Mesothelial cell of epicardium (in vitro differentiated cells): ENCODE measurements at regions not wholly inside any gene's neighbourhood (a gene's known extent, or its start where the extent isn't known, plus 50 kb on each side); places are given as distances from the start of the nearest gene placed in this dataset.

Experiments
- DNase-seq, 2 experiments: peaks; one replicate each; pipeline ENCODE4 v3.0.0; 2021; ENCODE audit warnings: low spot score in 2 of 2; ENCODE audit not compliant: unreplicated experiment in 2 of 2
- H3K27ac Mint-ChIP-seq: 2 replicates; pipeline ENCODE4 v1.8.0; 2021; ENCODE audit warnings: mixed read lengths
- H3K27me3 Mint-ChIP-seq: 2 replicates; pipeline ENCODE4 v1.8.0; 2021; ENCODE audit warnings: low read depth, mixed read lengths
- H3K36me3 Mint-ChIP-seq: 2 replicates; pipeline ENCODE4 v1.8.0; 2021; ENCODE audit warnings: mixed read lengths
- H3K4me1 Mint-ChIP-seq: 2 replicates; pipeline ENCODE4 v1.8.0; 2021; ENCODE audit warnings: mixed read lengths
- H3K4me3 Mint-ChIP-seq: 2 replicates; pipeline ENCODE4 v1.8.0; 2021; ENCODE audit warnings: mild to moderate bottlenecking, moderate library complexity, mixed read lengths
- H3K9me3 Mint-ChIP-seq: 2 replicates; pipeline ENCODE4 v1.8.0; 2021; ENCODE audit warnings: mixed read lengths
- TF ChIP-seq, protein P1 (sequence below): fragments of 200-600 bp; sonication (generic); IDR thresholded peaks from one replicate; pipeline ENCODE4 v1.5.0; 2021; ENCODE audit warnings: antibody characterized with exemption; ENCODE audit not compliant: unreplicated experiment

DNA sequence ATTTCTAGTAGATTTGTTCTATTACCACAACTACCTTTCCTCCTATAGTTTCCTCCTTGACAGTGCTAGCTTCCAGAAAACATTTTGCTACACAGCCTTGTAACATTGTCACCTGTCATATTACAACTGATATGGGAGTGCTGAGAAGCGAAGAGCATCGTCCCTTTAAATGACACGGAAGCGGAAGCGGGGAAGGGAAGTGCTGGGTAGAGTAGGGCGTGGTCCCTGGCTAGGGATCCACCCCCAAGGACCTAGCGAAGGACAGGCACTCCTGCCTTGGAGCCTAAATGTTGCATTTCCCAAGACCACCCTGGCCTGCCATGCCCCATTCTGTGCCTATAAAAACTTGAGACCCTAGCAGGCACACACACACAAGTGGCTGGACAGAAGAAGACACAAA, 57.4 kb upstream of the RANBP6 start:
- H3K36me3 Mint-ChIP-seq: no peaks in the 10 kb centered on the region
- H3K27me3 Mint-ChIP-seq: no peaks in the 10 kb centered on the region
- H3K4me1 Mint-ChIP-seq: peaks cover 6% of the 10 kb centered on the region
- TF ChIP-seq, protein P1, sequence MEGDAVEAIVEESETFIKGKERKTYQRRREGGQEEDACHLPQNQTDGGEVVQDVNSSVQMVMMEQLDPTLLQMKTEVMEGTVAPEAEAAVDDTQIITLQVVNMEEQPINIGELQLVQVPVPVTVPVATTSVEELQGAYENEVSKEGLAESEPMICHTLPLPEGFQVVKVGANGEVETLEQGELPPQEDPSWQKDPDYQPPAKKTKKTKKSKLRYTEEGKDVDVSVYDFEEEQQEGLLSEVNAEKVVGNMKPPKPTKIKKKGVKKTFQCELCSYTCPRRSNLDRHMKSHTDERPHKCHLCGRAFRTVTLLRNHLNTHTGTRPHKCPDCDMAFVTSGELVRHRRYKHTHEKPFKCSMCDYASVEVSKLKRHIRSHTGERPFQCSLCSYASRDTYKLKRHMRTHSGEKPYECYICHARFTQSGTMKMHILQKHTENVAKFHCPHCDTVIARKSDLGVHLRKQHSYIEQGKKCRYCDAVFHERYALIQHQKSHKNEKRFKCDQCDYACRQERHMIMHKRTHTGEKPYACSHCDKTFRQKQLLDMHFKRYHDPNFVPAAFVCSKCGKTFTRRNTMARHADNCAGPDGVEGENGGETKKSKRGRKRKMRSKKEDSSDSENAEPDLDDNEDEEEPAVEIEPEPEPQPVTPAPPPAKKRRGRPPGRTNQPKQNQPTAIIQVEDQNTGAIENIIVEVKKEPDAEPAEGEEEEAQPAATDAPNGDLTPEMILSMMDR: no peak
- no peak for DNase-seq
- H3K27ac Mint-ChIP-seq: no peak overlapping the region
- H3K4me3 Mint-ChIP-seq: no peak overlapping the region
- H3K9me3 Mint-ChIP-seq: peaks cover 8% of the 10 kb centered on the region

DNA sequence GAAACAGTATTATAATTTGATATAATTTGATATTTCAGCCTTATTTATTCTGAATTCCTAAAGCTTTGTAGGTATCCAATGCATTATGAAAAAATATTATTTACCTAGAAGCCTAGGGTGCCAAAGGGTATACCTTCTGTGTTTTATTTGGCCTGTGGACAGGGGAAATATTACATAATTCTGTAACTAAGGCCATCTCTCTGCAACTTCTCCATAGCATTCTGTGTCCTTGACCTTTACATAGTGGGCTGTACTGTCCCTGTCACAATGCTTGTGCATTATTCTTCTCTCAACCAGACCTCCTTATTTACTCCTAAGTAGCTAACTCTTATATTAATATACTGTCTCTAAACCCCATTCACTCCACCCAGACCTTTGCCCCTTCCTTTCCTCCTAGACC, 57.0 kb upstream of the RANBP6 start:
- H3K9me3 Mint-ChIP-seq: peaks cover 8% of the 10 kb centered on the region
- H3K27ac Mint-ChIP-seq: no peak overlapping the region
- peaks cover 6% of the 10 kb centered on the region for H3K4me1 Mint-ChIP-seq
- peaks cover under 1% of the 10 kb centered on the region for H3K27me3 Mint-ChIP-seq
- H3K36me3 Mint-ChIP-seq: no peaks in the 10 kb centered on the region
- TF ChIP-seq, protein P1: no peak
- no peak for DNase-seq
- H3K4me3 Mint-ChIP-seq: no peak overlapping the region

DNA sequence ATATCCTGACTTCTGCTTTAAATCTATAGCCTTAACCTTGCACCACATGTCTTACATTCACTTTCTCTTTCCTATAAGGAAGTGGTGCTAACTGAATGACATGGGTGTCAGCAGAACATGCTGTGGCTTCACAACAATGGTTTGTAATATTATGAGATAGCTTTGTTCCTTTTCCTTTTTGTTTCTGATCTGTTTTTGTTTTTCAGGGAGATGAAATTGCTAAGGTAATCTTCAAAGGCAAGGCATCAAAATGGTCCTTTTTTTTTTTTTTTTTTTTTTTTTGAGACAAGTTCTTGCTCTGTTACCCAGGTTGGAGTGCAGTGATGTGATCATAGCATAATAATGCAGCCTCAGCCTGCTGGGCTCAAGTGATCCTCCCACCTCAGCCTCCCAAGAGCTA, 53.6 kb upstream of the RANBP6 start:
- Mint-ChIP-seq H3K36me3 (no peaks in the 10 kb centered on the region), H3K4me3 (no peak overlapping the region), H3K27ac (no peak overlapping the region), H3K27me3 (peaks cover 22% of the 10 kb centered on the region), H3K4me1 (peaks cover 6% of the 10 kb centered on the region), H3K9me3 (peaks cover 8% of the 10 kb centered on the region)
- DNase-seq: no peak
- TF ChIP-seq, protein P1: no peak

DNA sequence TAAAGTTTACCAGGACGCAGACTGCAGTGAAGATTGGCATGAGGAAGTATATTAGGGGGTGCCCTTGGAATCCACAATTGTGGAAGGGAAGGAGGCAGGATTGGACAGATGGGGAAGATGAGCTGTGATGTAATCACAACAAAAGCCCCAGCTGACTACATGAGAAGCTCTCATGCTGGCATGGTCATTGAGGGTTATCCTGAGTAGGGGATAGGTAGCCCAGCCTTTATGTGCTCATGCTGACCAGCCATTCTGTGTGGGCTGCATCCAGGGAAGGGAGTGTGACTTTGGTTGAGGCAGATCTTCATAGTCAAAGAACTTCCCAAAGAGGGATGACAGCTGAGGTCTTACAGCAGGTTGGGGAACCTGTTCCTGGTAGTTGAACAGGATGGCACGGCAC, 52.0 kb upstream of the RANBP6 start:
- Mint-ChIP-seq H3K4me1 (no peaks in the 10 kb centered on the region), H3K36me3 (no peaks in the 10 kb centered on the region), H3K9me3 (peaks cover 8% of the 10 kb centered on the region), H3K4me3 (no peak overlapping the region), H3K27me3 (peaks cover 23% of the 10 kb centered on the region), H3K27ac (no peak overlapping the region)
- DNase-seq: no peak
- TF ChIP-seq, protein P1: no peak
